T-cell (primary cell): ENCODE measurements at regions not wholly inside any gene's neighbourhood (a gene's known extent, or its start where the extent isn't known, plus 50 kb on each side); places are given as distances from the start of the nearest gene placed in this dataset.

Experiments used
- ATAC-seq, 4 experiments: fragments of 200-7000 bp in 3 of 4; fragments of 150-1000 bp in 1 of 4; cut with Tn5 transposase; replicated peaks in 1 of 4; 1 replicate in 3 of 4; 2 replicates in 1 of 4; pipeline ENCODE4 v1.10.0; 2021; ENCODE audit warnings: moderate library complexity in 3 of 4, mild to moderate bottlenecking in 2 of 4, moderate number of reproducible peaks in 1 of 4
- CTCF ChIA-PET, 2 donors: fragments of 300-600 bp; sonication (Branson Sonifier 250); formaldehyde crosslinking; loops; one replicate each; lab custom pipeline; 2022; ENCODE audit warnings: antibody characterized with exemption in 2 of 2; lab: Charles Lee
- POLR2A ChIA-PET, 2 donors: fragments of 300-600 bp; sonication (Branson Sonifier 250); formaldehyde crosslinking; loops; one replicate each; lab custom pipeline; 2022; ENCODE audit warnings: antibody characterized with exemption in 2 of 2; lab: Charles Lee
- DNase-seq, 35 experiments: peaks; one replicate each; pipeline versions ENCODE4 v3.0.0 to v3.0.0-alpha.2; 2013 to 2023
- H3K27ac ChIP-seq: one replicate; pipeline ENCODE4 v1.5.1; 2013; ENCODE audit warnings: low read length
- H3K27me3 ChIP-seq, 2 experiments: replicated peaks in 1 of 2; 1 replicate in 1 of 2; 2 replicates in 1 of 2; pipeline versions ENCODE4 v1.6.1 to v1.7.0; 2013; ENCODE audit warnings: low read length in 1 of 2, mixed read lengths in 1 of 2; ENCODE audit not compliant: control insufficient read depth in 2 of 2, insufficient read depth in 2 of 2; ENCODE audit errors: extremely low read depth in 1 of 2
- H3K36me3 ChIP-seq, 2 donors: 1 replicate in 1 of 2; 2 replicates in 1 of 2; pipeline versions ENCODE4 v1.6.1 to v1.7.0; 2013; ENCODE audit warnings: low read length in 1 of 2; ENCODE audit not compliant: control insufficient read depth in 2 of 2, insufficient read depth in 1 of 2; ENCODE audit errors: extremely low read depth in 1 of 2
- H3K4me1 ChIP-seq, 2 experiments: 1 replicate in 1 of 2; 2 replicates in 1 of 2; pipeline versions ENCODE4 v1.6.1 to v1.7.0; 2013; ENCODE audit warnings: low read length in 2 of 2, mixed read lengths in 1 of 2; ENCODE audit not compliant: insufficient read depth in 2 of 2, control insufficient read depth in 1 of 2; ENCODE audit errors: extremely low read depth in 1 of 2
- H3K4me3 ChIP-seq, 2 donors: 1 replicate in 1 of 2; 2 replicates in 1 of 2; pipeline versions ENCODE4 v1.5.1 to v1.7.0; 2013; ENCODE audit warnings: mild to moderate bottlenecking in 2 of 2, low read length in 1 of 2, moderate library complexity in 1 of 2; ENCODE audit not compliant: control insufficient read depth in 1 of 2; ENCODE audit errors: extremely low read depth in 1 of 2
- H3K9me3 ChIP-seq: 2 replicates; pipeline ENCODE4 v1.7.0; 2013
- H3K27ac Mint-ChIP-seq, 2 donors: one replicate each; pipeline ENCODE4 v1.8.0; 2020 to 2021; ENCODE audit warnings: mild to moderate bottlenecking in 2 of 2, mixed read lengths in 2 of 2
- H3K27me3 Mint-ChIP-seq, 2 donors: one replicate each; pipeline ENCODE4 v1.8.0; 2021 to 2022; ENCODE audit warnings: mixed read lengths in 2 of 2
- H3K36me3 Mint-ChIP-seq: one replicate; pipeline ENCODE4 v1.8.0; 2021; ENCODE audit warnings: mixed read lengths
- H3K4me1 Mint-ChIP-seq, 3 donors: one replicate each; pipeline ENCODE4 v1.8.0; 2020 to 2022; ENCODE audit warnings: mixed read lengths in 3 of 3, mild to moderate bottlenecking in 1 of 3
- H3K4me3 Mint-ChIP-seq, 3 donors: one replicate each; pipeline ENCODE4 v1.8.0; 2020 to 2022; ENCODE audit warnings: mild to moderate bottlenecking in 3 of 3, mixed read lengths in 3 of 3, moderate library complexity in 3 of 3
- H3K9me3 Mint-ChIP-seq, 3 donors: one replicate each; pipeline ENCODE4 v1.8.0; 2020 to 2022; ENCODE audit warnings: mixed read lengths in 3 of 3
- WGBS: methylation state at CpG from one replicate; pipeline ENCODE4 v1.1.5; 2013; ENCODE audit warnings: missing lambda C conversion rate; ENCODE audit not compliant: insufficient coverage; 5-methylcytosine and 5-hydroxymethylcytosine counted together

DNA sequence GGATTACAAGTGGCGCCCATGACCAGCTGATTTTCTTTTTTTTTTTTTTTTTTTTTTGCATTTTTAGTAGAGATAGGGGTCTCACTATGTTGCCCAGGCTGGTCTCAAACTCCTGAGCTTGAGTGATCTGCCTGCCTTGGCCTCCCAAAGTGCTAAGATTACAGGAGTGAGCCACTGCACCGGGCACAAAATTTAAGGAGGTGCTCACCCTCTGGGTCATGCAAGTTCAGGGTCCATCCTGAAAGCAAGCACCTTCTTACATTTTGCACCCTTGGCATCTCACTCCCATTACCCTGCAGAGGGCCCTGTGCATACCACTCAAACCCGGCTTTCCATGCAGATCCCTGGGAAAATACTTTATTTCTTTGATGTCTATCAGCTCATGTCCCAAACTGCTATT, 95.6 kb upstream of the ADRA1B start:
- 67% methylated on average over 1 of the region's 3 CpGs for WGBS
- Mint-ChIP-seq H3K36me3 (no peaks in the 10 kb centered on the region), H3K9me3 (no peaks in the 10 kb centered on the region), H3K27ac (no peak overlapping the region), H3K4me1 (no peaks in the 10 kb centered on the region), H3K27me3 (peaks cover 8 to 14% of the 10 kb centered on the region in 2 donors), H3K4me3 (no peak overlapping the region)
- Histone ChIP-seq H3K27ac (no peak overlapping the region), H3K4me3 (no peak overlapping the region), H3K9me3 (no peaks in the 10 kb centered on the region), H3K4me1 (no peaks in the 10 kb centered on the region), H3K36me3 (no peaks in the 10 kb centered on the region), H3K27me3 (peaks cover 0 to 17% of the 10 kb centered on the region in 2 experiments)
- CTCF ChIA-PET, result no interaction called here
- ATAC-seq (no peak), DNase-seq (no peak)
- POLR2A ChIA-PET, result no interaction called here

GRCh38 chr5:159821461-159821940, 94.8 kb upstream of the ADRA1B start:
- ChIA-PET CTCF (no interaction called here), POLR2A (no interaction called here)
- 96% methylated on average over 4 of the region's 9 CpGs for WGBS
- no peaks in the 10 kb centered on the region for H3K4me1 Mint-ChIP-seq
- peaks cover 0 to 20% of the 10 kb centered on the region in 2 experiments for H3K27me3 ChIP-seq
- H3K9me3 ChIP-seq, result no peaks in the 10 kb centered on the region
- H3K27ac ChIP-seq, result no peak overlapping the region
- DNase-seq (no peak), ATAC-seq (no peak)
- no peak overlapping the region for H3K4me3 Mint-ChIP-seq
- H3K4me3 ChIP-seq, result no peak overlapping the region
- H3K27me3 Mint-ChIP-seq, result peaks cover 8 to 14% of the 10 kb centered on the region in 2 donors
- H3K9me3 Mint-ChIP-seq, result no peaks in the 10 kb centered on the region
- H3K27ac Mint-ChIP-seq, result no peak overlapping the region
- H3K4me1 ChIP-seq, result no peaks in the 10 kb centered on the region
- no peaks in the 10 kb centered on the region for H3K36me3 Mint-ChIP-seq
- H3K36me3 ChIP-seq, result no peaks in the 10 kb centered on the region

DNA sequence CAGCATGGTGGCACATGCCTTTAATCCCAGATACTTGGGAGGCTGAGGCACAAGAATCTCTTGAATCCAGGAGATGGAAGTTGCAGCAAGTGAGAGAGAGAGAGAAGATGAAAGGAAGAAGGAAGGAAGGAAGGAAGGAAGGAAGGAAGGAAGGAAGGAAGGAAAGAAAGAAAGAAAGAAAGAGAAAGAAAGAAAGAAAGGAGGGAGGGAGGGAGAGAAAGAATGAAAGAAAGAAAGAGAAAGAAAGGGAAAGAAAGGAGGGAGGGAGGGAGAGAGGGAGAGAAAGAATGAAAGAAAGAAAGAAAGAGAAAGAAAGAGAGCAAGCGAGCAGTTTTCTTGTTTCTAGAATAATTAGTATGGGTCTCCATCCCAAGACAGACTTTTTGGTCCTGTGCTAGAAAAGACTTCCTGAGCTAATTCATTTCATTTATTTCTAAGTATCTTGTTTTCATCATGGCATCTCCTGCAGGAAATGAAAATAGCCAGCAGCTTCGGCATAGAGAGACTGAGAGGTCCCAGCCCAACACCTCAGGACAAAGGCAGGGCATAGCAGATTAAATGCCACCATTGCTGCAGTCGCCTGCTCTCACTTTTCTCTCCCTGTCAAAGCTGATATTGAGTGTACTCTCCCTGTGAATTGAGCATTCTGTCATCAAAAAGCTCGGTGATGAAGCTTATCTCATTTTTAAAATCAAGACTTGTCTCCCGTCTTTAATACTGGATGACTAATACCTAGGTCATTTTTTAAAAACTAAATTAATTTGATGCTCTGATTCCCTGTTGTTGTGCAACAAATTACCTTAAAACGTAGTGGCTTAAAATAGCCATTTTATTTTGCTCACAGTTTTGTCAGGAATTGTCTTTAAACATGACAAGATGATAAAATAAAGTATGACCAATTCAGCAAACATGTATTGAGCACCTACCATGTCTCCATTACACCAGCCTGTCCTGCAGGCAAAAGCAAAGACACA, 91.8 kb upstream of the ADRA1B start:
- Mint-ChIP-seq H3K4me1 (no peaks in the 10 kb centered on the region), H3K36me3 (no peaks in the 10 kb centered on the region), H3K9me3 (no peaks in the 10 kb centered on the region), H3K27me3 (peaks cover 10 to 18% of the 10 kb centered on the region in 2 donors), H3K4me3 (no peak overlapping the region), H3K27ac (no peak overlapping the region)
- POLR2A ChIA-PET, result interaction anchor here in 1 of 2 donors (0.6 kb wide), 1 partner anchor 469 kb away, joined by 9 read pairs; no protein-coding TSS in a partner anchor
- H3K4me1 ChIP-seq, result no peaks in the 10 kb centered on the region
- H3K4me3 ChIP-seq, result no peak overlapping the region
- ATAC-seq (no peak), DNase-seq (no peak)
- WGBS, result 62% methylated on average over 3 of the region's 6 CpGs
- CTCF ChIA-PET, result no interaction called here
- no peaks in the 10 kb centered on the region for H3K9me3 ChIP-seq
- peaks cover 0 to 20% of the 10 kb centered on the region in 2 experiments for H3K27me3 ChIP-seq
- no peaks in the 10 kb centered on the region for H3K36me3 ChIP-seq
- no peak overlapping the region for H3K27ac ChIP-seq

- Mint-ChIP-seq H3K36me3 (no peaks in the 10 kb centered on the region), H3K27me3 (peaks cover 7 to 24% of the 10 kb centered on the region in 2 donors), H3K27ac (no peak overlapping the region), H3K4me1 (no peaks in the 10 kb centered on the region), H3K9me3 (no peaks in the 10 kb centered on the region), H3K4me3 (no peak overlapping the region)
- no CpG with 5 or more reads among the region's 3 CpGs for WGBS
- no peak overlapping the region for H3K27ac ChIP-seq
- H3K36me3 ChIP-seq, result no peaks in the 10 kb centered on the region
- ChIA-PET POLR2A (no interaction called here), CTCF (no interaction called here)
- no peak overlapping the region for H3K4me3 ChIP-seq
- H3K4me1 ChIP-seq, result no peaks in the 10 kb centered on the region
- H3K27me3 ChIP-seq, result peaks cover 0 to 15% of the 10 kb centered on the region in 2 experiments
- no peak for ATAC-seq
- no peaks in the 10 kb centered on the region for H3K9me3 ChIP-seq
- no peak for DNase-seq
These were observed 90.7 kb upstream of the ADRA1B start for GRCh38 chr5:159825551-159826051.

GRCh38 chr5:159826351-159827214, 89.7 kb upstream of the ADRA1B start:
- Histone ChIP-seq H3K4me3 (no peak overlapping the region), H3K27me3 (peaks cover 0 to 13% of the 10 kb centered on the region in 2 experiments), H3K9me3 (no peaks in the 10 kb centered on the region), H3K27ac (no peak overlapping the region), H3K36me3 (no peaks in the 10 kb centered on the region), H3K4me1 (no peaks in the 10 kb centered on the region)
- Mint-ChIP-seq H3K27ac (no peak overlapping the region), H3K9me3 (no peaks in the 10 kb centered on the region), H3K36me3 (no peaks in the 10 kb centered on the region), H3K4me1 (no peaks in the 10 kb centered on the region), H3K27me3 (peaks cover 7 to 22% of the 10 kb centered on the region in 2 donors), H3K4me3 (no peak overlapping the region)
- 52% methylated on average over 3 of the region's 4 CpGs for WGBS
- CTCF ChIA-PET, result no interaction called here
- ATAC-seq, result no peak
- no peak for DNase-seq
- POLR2A ChIA-PET, result no interaction called here

DNA sequence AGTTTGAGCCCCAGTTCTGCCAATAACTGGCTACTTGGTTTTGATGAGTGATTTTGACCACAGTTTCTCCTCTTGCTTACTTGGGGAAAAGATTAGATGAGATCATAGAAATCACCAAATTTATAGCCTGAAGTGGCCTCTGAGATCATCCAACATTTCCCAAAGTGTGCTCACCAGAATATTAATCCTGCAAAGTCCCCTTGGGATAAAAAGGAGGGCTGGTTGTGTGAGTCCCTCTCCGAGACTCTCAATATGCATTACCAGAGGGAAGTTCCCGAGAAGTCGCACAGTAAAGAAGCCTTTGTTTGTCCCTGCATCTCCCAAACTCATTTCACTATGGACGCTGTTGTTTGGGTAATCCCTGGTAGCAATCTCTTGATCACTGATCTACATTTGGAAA, 88.4 kb upstream of the ADRA1B start:
- Mint-ChIP-seq H3K27ac (no peak overlapping the region), H3K4me1 (no peaks in the 10 kb centered on the region), H3K36me3 (no peaks in the 10 kb centered on the region), H3K4me3 (no peak overlapping the region), H3K9me3 (no peaks in the 10 kb centered on the region), H3K27me3 (peaks cover 7 to 28% of the 10 kb centered on the region in 2 donors)
- no peak for DNase-seq
- no peak overlapping the region for H3K27ac ChIP-seq
- no peak for ATAC-seq
- H3K9me3 ChIP-seq, result no peaks in the 10 kb centered on the region
- no peaks in the 10 kb centered on the region for H3K36me3 ChIP-seq
- WGBS, result 100% methylated on average over 1 of the region's 4 CpGs
- ChIA-PET CTCF (no interaction called here), POLR2A (no interaction called here)
- peaks cover 0 to 12% of the 10 kb centered on the region in 2 experiments for H3K27me3 ChIP-seq
- H3K4me1 ChIP-seq, result no peaks in the 10 kb centered on the region
- H3K4me3 ChIP-seq, result no peak overlapping the region
